OCI-LY3 (cell line): ENCODE measurements at regions not wholly inside any gene's neighbourhood (a gene's known extent, or its start where the extent isn't known, plus 50 kb on each side); places are given as distances from the start of the nearest gene placed in this dataset.

ENCODE experiments used
- EZH2phosphoT487 ChIP-seq: fragments of 200-600 bp; shearing (Covaris generic); IDR thresholded peaks from 2 replicates; pipeline ENCODE4 v1.6.1; 2018; ENCODE audit warnings: antibody characterized with exemption, mixed run types, low read depth
- TF ChIP-seq, protein P1 (sequence below): fragments of 200-600, 300-600 bp; sonication (generic); IDR thresholded peaks from 2 replicates; pipeline ENCODE4 v1.5.1; 2014; ENCODE audit warnings: antibody characterized with exemption, low read length, low read depth

GRCh38 chr10:29839826-29840515 lies 205.2 kb upstream of the SVIL start:
- TF ChIP-seq, protein P1, sequence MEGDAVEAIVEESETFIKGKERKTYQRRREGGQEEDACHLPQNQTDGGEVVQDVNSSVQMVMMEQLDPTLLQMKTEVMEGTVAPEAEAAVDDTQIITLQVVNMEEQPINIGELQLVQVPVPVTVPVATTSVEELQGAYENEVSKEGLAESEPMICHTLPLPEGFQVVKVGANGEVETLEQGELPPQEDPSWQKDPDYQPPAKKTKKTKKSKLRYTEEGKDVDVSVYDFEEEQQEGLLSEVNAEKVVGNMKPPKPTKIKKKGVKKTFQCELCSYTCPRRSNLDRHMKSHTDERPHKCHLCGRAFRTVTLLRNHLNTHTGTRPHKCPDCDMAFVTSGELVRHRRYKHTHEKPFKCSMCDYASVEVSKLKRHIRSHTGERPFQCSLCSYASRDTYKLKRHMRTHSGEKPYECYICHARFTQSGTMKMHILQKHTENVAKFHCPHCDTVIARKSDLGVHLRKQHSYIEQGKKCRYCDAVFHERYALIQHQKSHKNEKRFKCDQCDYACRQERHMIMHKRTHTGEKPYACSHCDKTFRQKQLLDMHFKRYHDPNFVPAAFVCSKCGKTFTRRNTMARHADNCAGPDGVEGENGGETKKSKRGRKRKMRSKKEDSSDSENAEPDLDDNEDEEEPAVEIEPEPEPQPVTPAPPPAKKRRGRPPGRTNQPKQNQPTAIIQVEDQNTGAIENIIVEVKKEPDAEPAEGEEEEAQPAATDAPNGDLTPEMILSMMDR, result no peak
- no peak for TF ChIP-seq EZH2phosphoT487
